K562 (cell line): ENCODE measurements at regions not wholly inside any gene's neighbourhood (a gene's known extent, or its start where the extent isn't known, plus 50 kb on each side); places are given as distances from the start of the nearest gene placed in this dataset.

Experiments used
- ATAC-seq: fragments of 200-7000 bp; cut with Tn5 transposase; 3 replicates; pipeline ENCODE4 v1.9.1; 2020; ENCODE audit warnings: moderate library complexity
- BruUV-seq: library from RNA; stranded (reverse); fragments of 400-500 nt; replicated peaks from 2 replicates; lab custom pipeline; 2021; lab: Mats Ljungman, UMichigan
- CTCF ChIA-PET: fragments of 300-600 bp; formaldehyde crosslinking; extraction: SDS; loops from one replicate; lab custom pipeline; 2021; ENCODE audit warnings: low intra/inter-chr PET ratio; lab: Yijun Ruan, JAX
- POLR2A ChIA-PET: fragments of 300-600, 350-650 bp; sonication (Branson Sonifier 250); formaldehyde crosslinking; extraction: SDS; loops from one replicate; lab custom pipeline; 2021; ENCODE audit warnings: antibody characterized with exemption, inconsistent platforms; lab: Yijun Ruan, JAX
- DNase-seq, 4 experiments: peaks; one replicate each; pipeline versions ENCODE4 v3.0.0 to v3.0.0-alpha.2; 2011 to 2018; ENCODE audit warnings: low spot score in 3 of 4, mixed read lengths in 3 of 4; ENCODE audit errors: extremely low read depth in 1 of 4
- FAIRE-seq: peaks from 2 replicates; lab custom pipeline; 2011; peaks lifted over from hg19 to GRCh38; lab: Jason Lieb, UNC
- H2AFZ ChIP-seq: 2 replicates; pipeline ENCODE4 v1.6.0; 2011; ENCODE audit warnings: low read depth, low read length, control low read depth, inconsistent platforms
- H3K27ac ChIP-seq: fragments of 200-600 bp; 3 replicates; pipeline ENCODE4 v1.8.0; 2011; ENCODE audit warnings: low read depth, mild to moderate bottlenecking, control low read depth, inconsistent platforms, low read length, moderate library complexity, mixed read lengths; ENCODE audit errors: extremely low read depth
- H3K27me3 ChIP-seq, 2 experiments: fragments of 300-600 bp in 1 of 2; 2 replicates in 1 of 2; 3 replicates in 1 of 2; pipeline versions ENCODE4 v1.6.0 to v1.8.0; 2011; ENCODE audit warnings: inconsistent platforms in 2 of 2, low read length in 2 of 2, mild to moderate bottlenecking in 1 of 2, mixed read lengths in 1 of 2, moderate library complexity in 1 of 2; ENCODE audit not compliant: control insufficient read depth in 2 of 2, insufficient read depth in 2 of 2
- H3K36me3 ChIP-seq: fragments of 300-600 bp; 3 replicates; pipeline ENCODE4 v1.8.0; 2011; ENCODE audit warnings: mild to moderate bottlenecking, low read length, inconsistent platforms; ENCODE audit not compliant: control insufficient read depth, insufficient read depth
- H3K4me1 ChIP-seq, 2 experiments: fragments of 200-600 bp in 1 of 2; replicated peaks in 1 of 2; 2 replicates in 1 of 2; 3 replicates in 1 of 2; pipeline versions ENCODE4 v1.5.1 to v1.8.0; 2011; ENCODE audit warnings: inconsistent platforms in 2 of 2, low read length in 2 of 2, mild to moderate bottlenecking in 1 of 2, mixed read lengths in 1 of 2, moderate library complexity in 1 of 2; ENCODE audit not compliant: control insufficient read depth in 2 of 2, insufficient read depth in 2 of 2
- H3K4me2 ChIP-seq: 2 replicates; pipeline ENCODE4 v1.6.1; 2011; ENCODE audit warnings: low read length, control low read depth, inconsistent platforms, mixed read lengths; ENCODE audit not compliant: insufficient read depth
- H3K4me3 ChIP-seq: fragments of 200-600 bp; sonication (generic), shearing (Covaris generic); 2 replicates; pipeline ENCODE4 v1.5.1; 2016; ENCODE audit warnings: control low read depth, inconsistent platforms
- H3K79me2 ChIP-seq: fragments of 200-600 bp; 3 replicates; pipeline ENCODE4 v1.8.0; 2011; ENCODE audit warnings: low read length, inconsistent platforms; ENCODE audit not compliant: control insufficient read depth, insufficient read depth
- H3K9ac ChIP-seq, 2 experiments: 2 replicates each; pipeline versions ENCODE4 v1.6.0 to v1.6.1; 2011; ENCODE audit warnings: low read depth in 2 of 2, low read length in 2 of 2, control low read depth in 1 of 2, inconsistent platforms in 1 of 2, mild to moderate bottlenecking in 1 of 2, mixed read lengths in 1 of 2; ENCODE audit not compliant: insufficient read depth in 1 of 2
- H3K9me1 ChIP-seq: one replicate; pipeline ENCODE4 v1.6.0; 2011; ENCODE audit warnings: inconsistent platforms, mild to moderate bottlenecking, low read length, moderate library complexity; ENCODE audit not compliant: control insufficient read depth, insufficient read depth
- H3K9me3 ChIP-seq: replicated peaks from 2 replicates; pipeline ENCODE4 v1.5.1; 2011; ENCODE audit warnings: low read depth, low read length, inconsistent platforms; ENCODE audit not compliant: control insufficient read depth, insufficient read depth
- H4K20me1 ChIP-seq: replicated peaks from 2 replicates; pipeline ENCODE4 v1.6.1; 2011; ENCODE audit warnings: low read length, inconsistent platforms, mixed read lengths; ENCODE audit not compliant: control insufficient read depth, insufficient read depth
- DDX20 ChIP-seq: fragments of 450-650 bp; IDR thresholded peaks from 2 replicates; pipeline ENCODE4 v1.6.1; 2016; ENCODE audit warnings: missing genetic modification characterization, low read depth, mild to moderate bottlenecking, missing compliant biosample characterization, moderate library complexity
- EP400 ChIP-seq: fragments of 450-650 bp; IDR thresholded peaks from 2 replicates; pipeline ENCODE4 v1.6.1; 2017; ENCODE audit warnings: antibody characterized with exemption, mild to moderate bottlenecking, moderate library complexity
- HDAC2 ChIP-seq: fragments of 450-650 bp; IDR thresholded peaks from 2 replicates; pipeline ENCODE4 v1.6.1; 2016; ENCODE audit warnings: mild to moderate bottlenecking
- HNRNPH1 ChIP-seq: fragments of 200-400 bp; formaldehyde crosslinking; optimal IDR thresholded peaks from 2 replicates; pipeline ENCODE3; 2017; ENCODE audit warnings: low read depth, mild to moderate bottlenecking, low read length, moderate library complexity
- NCOA4 ChIP-seq: fragments of 450-650 bp; IDR thresholded peaks from 2 replicates; pipeline ENCODE4 v1.6.1; 2018; ENCODE audit warnings: mild to moderate bottlenecking; ENCODE audit not compliant: partially characterized antibody
- NRF1 ChIP-seq, 2 experiments: fragments of 450-650 bp; IDR thresholded peaks in 1 of 2; conservative IDR thresholded peaks in 1 of 2; 2 replicates each; pipeline ENCODE4 v1.6.1; 2014; ENCODE audit warnings: mild to moderate bottlenecking in 2 of 2
- PRMT5 ChIP-seq: sonication (generic); formaldehyde crosslinking; IDR thresholded peaks from 2 replicates; pipeline ENCODE4 v1.5.0; 2020; ENCODE audit warnings: missing genetic modification reagents
- SETDB1 ChIP-seq: IDR thresholded peaks from one replicate; pipeline ENCODE4 v1.6.1; 2012; ENCODE audit warnings: low read length, control low read depth, inconsistent platforms
- SP2 ChIP-seq: IDR thresholded peaks from 2 replicates; pipeline ENCODE4 v1.6.1; 2011; ENCODE audit warnings: mild to moderate bottlenecking, low read depth, low read length, moderate library complexity; ENCODE audit not compliant: poor library complexity, severe bottlenecking; ENCODE audit errors: extremely low read depth
- SRSF7 ChIP-seq: fragments of 200-400 bp; formaldehyde crosslinking; optimal IDR thresholded peaks from 2 replicates; pipeline ENCODE3; 2017; ENCODE audit warnings: mild to moderate bottlenecking, low read depth, low read length
- STAT5A ChIP-seq: IDR thresholded peaks from 2 replicates; pipeline ENCODE4 v1.6.1; 2012; ENCODE audit warnings: low read length, inconsistent platforms, borderline replicate concordance
- TEAD1 ChIP-seq, 2 experiments: fragments of 450-650 bp in 1 of 2; sonication (generic) in 1 of 2; formaldehyde crosslinking; IDR thresholded peaks; 2 replicates each; pipeline versions ENCODE4 v1.4.0 to v1.8.0; 2020 to 2022; ENCODE audit warnings: mild to moderate bottlenecking in 2 of 2, missing genetic modification reagents in 1 of 2
- ZC3H4 ChIP-seq: sonication (generic); formaldehyde crosslinking; IDR thresholded peaks from 2 replicates; pipeline ENCODE4 v1.9.0; 2021; ENCODE audit warnings: missing genetic modification reagents, borderline replicate concordance
- ZFP36 ChIP-seq: fragments of 150-350 bp; IDR thresholded peaks from 2 replicates; pipeline ENCODE4 v1.6.1; 2018; ENCODE audit warnings: low read length, low read depth; ENCODE audit not compliant: partially characterized antibody
- ZNF140 ChIP-seq: fragments of 250-450 bp; sonication (Bioruptor Pico); IDR thresholded peaks from 2 replicates; pipeline ENCODE4 v1.8.0; 2021; ENCODE audit warnings: moderate library complexity, mild to moderate bottlenecking, inconsistent platforms
- ZNF561 ChIP-seq: fragments of 450-650 bp; formaldehyde crosslinking; conservative IDR thresholded peaks from 2 replicates; pipeline ENCODE4 v1.4.0; 2020; ENCODE audit warnings: mild to moderate bottlenecking, moderate library complexity
- WGBS: fragments of 100-300 bp; shearing (Covaris generic); methylation state at CpG from one replicate; pipeline ENCODE4 v1.1.6; 2016; ENCODE audit warnings: low coverage, mixed read lengths; ENCODE audit not compliant: insufficient coverage; ENCODE audit errors: missing lambda C conversion rate; 5-methylcytosine and 5-hydroxymethylcytosine counted together
- in situ Hi-C: fragments of 300-500 bp; cut with MboI; formaldehyde crosslinking; loops from 4 replicates; pipeline ENCODE4 v1.15.0; 2018; ENCODE audit warnings: inconsistent platforms, mixed read lengths
- intact Hi-C: fragments of 100-400 bp; cut with micrococcal nuclease; formaldehyde crosslinking; loops from 2 replicates; pipeline ENCODE4 v1.14.2; 2022
- TF ChIP-seq, protein P1 (sequence below): sonication (generic); formaldehyde crosslinking; IDR thresholded peaks from 2 replicates; pipeline ENCODE4 v1.8.1; 2022; ENCODE audit warnings: missing genetic modification reagents

DNA sequence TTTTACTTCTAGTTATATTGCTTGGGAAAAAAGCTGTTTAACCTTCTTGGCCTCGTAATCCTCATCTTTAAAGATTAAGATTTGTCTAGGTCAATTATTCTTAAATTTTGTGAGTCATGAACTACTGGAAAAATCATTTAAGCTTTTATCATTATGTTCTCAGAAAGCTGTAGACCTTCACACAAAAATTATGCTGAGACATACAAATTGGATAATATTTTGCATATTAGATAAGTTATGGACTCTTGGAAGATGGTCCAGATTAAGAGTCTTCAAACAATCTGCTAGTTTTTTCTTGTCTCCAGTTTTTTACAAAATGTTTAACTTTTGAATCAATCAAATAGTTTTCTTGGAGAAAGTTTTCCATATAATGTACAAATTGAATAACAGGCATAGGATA is 108.1 kb upstream of the NEIL3 start:
- no peaks in the 10 kb centered on the region for H3K36me3 ChIP-seq
- H3K79me2 ChIP-seq = no peaks in the 10 kb centered on the region
- H3K27me3 ChIP-seq = no peaks in the 10 kb centered on the region
- no peak overlapping the region for H3K9ac ChIP-seq
- H3K9me3 ChIP-seq = no peaks in the 10 kb centered on the region
- no peak overlapping the region for H3K4me3 ChIP-seq
- BruUV-seq = no TSS peak
- in situ Hi-C loops (no loop called here), intact Hi-C loops (no loop called here)
- ChIA-PET POLR2A (no interaction called here), CTCF (no interaction called here)
- no peaks in the 10 kb centered on the region for H4K20me1 ChIP-seq
- FAIRE-seq = no peak
- H3K4me1 ChIP-seq = no peaks in the 10 kb centered on the region
- H3K9me1 ChIP-seq = no peaks in the 10 kb centered on the region
- H2AFZ ChIP-seq = no peak overlapping the region
- TF ChIP-seq, protein P1, sequence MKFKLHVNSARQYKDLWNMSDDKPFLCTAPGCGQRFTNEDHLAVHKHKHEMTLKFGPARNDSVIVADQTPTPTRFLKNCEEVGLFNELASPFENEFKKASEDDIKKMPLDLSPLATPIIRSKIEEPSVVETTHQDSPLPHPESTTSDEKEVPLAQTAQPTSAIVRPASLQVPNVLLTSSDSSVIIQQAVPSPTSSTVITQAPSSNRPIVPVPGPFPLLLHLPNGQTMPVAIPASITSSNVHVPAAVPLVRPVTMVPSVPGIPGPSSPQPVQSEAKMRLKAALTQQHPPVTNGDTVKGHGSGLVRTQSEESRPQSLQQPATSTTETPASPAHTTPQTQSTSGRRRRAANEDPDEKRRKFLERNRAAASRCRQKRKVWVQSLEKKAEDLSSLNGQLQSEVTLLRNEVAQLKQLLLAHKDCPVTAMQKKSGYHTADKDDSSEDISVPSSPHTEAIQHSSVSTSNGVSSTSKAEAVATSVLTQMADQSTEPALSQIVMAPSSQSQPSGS (CRISPR knock-in tag) = no peak
- no peak for TF ChIP-seq ZC3H4 (CRISPR knock-in tag)
- TF ChIP-seq ZNF561 (CRISPR knock-in tag) = no peak
- no peak for TF ChIP-seq HDAC2
- TF ChIP-seq SETDB1 = no peak
- TF ChIP-seq HNRNPH1 = no peak
- TF ChIP-seq ZFP36 = no peak
- no peak for TF ChIP-seq PRMT5
- no peak for TF ChIP-seq SRSF7
- no peak for TF ChIP-seq TEAD1 (CRISPR knock-in tag; IDR thresholded peaks at IDR 0.05)
- TF ChIP-seq NCOA4 = no peak
- TF ChIP-seq NRF1 (conservative IDR thresholded peaks at IDR 0.05 in 1 of 2, IDR thresholded peaks at IDR 0.05 in 1 of 2) = no peak
- no peak for TF ChIP-seq SP2
- no peak for TF ChIP-seq ZNF140 (CRISPR knock-in tag)
- no peak for TF ChIP-seq DDX20 (tag)
- no peak for TF ChIP-seq EP400
- TF ChIP-seq STAT5A = no peak
- no peak overlapping the region for H3K4me2 ChIP-seq
- no peak for ATAC-seq
- no peak for DNase-seq
- 0% methylated on average over 1 of the region's 1 CpG for WGBS
- H3K27ac ChIP-seq = no peak overlapping the region
